ENCODE measurements at regions not wholly inside any gene's neighbourhood (a gene's known extent, or its start where the extent isn't known, plus 50 kb on each side); places are given as distances from the start of the nearest gene placed in this dataset.

- no peak for DNase-seq
Observed at GRCh38 chr20:24819331-24819965, 129.6 kb upstream of the CST7 start.

DNA sequence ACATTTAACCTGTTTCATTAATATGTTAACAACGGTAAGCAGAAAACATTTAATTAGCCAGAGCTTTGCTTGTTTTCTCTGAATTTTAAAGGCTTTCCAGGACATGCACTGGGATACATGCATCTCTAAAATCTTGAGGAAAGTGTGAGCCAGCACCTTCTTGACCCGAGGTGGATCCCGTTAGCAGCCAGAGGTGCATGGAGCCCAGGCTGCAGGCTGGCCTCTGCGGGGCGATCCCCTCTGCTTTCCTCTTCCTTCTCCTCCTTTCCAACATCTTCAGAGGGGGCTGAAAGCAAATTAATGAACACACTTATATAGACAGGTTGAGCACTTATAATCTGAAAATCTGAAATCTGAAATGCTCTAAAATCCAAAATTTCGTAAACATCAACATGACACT is 128.7 kb upstream of the CST7 start:
- no peak for DNase-seq

DNA sequence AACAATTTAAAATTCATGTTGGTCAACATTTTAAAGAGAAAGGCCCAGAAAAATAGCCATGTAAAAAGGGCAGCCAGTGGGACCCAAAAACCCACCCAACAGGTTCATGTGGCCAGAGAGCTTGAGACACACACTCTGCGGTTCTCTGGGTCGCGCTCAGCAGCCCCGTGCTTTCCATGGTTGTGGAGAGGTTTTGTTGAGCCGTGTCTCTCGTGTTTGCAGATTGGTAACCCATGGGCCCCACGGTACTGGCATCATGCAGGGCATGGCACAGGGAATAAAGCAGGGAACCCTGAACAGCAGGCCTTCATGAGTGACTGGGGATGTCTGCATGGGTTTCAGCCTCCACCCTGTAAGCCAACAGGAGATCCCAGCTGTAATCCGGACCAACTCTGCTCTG is 127.7 kb upstream of the CST7 start:
- no peak for DNase-seq

DNA sequence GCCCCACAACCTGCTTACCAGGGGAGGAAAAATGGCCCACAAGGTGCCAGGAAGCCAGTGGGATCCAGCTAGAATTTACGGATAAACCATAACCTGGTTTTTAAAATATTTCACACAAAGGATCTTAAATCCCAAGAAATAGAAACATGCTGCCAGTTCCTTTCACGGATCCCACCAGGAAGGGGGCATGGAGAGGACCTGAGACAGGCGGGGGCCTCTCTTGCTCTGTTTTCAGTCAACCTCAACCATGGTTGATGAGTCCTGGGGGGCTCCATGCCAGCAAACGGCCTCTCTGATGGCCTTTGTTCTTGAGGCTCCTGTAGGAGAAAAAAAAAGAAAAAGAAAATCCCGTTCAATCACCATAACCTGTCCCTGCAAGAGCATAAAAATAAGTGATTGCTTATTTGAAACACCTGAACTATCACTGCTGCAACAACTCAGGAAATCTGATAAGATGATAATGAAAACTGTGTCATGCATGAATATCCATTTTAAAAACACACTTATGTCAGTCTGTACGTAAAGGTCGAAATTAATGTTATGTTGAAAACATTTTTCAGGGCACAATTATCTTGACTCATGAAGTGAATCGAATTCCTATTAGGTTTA is 125.8 kb upstream of the CST7 start:
- DNase-seq = no peak

DNA sequence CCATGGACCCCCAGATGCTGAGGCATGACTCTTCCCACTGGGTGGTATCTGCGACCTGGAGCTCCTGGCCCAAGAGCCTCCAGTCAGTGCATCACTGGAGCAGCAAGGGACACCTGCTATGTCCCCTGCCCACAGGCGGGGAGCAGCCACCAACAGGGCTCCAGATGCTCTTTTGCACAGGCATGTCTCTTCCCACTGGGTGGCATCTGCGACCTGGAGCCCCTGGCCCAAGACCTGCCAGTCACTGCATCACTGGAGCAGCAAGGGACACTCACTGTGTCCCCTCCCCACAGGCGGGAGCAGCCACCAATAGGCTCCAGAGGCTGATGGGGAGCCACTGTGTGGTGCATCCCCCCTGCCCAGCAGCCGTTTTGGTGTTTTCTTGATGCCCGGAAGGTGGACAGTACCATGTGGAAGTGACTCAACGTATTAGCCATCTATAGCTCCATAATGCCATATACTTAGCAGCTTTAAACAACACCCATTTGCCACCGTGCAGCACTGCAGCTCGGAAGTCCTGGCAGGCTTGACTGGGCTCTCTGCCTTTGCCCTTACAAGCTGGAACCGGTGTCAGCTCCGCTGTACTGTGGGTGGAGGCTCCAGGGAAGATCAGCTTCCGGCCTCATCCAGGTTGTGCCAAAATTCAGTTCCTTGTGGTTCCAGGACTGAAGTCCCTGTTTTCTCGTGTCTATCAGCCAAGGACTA is 124.9 kb upstream of the CST7 start:
- DNase-seq = no peak

GRCh38 chr20:24825591-24825990 is 123.5 kb upstream of the CST7 start:
- no peak for DNase-seq

DNA sequence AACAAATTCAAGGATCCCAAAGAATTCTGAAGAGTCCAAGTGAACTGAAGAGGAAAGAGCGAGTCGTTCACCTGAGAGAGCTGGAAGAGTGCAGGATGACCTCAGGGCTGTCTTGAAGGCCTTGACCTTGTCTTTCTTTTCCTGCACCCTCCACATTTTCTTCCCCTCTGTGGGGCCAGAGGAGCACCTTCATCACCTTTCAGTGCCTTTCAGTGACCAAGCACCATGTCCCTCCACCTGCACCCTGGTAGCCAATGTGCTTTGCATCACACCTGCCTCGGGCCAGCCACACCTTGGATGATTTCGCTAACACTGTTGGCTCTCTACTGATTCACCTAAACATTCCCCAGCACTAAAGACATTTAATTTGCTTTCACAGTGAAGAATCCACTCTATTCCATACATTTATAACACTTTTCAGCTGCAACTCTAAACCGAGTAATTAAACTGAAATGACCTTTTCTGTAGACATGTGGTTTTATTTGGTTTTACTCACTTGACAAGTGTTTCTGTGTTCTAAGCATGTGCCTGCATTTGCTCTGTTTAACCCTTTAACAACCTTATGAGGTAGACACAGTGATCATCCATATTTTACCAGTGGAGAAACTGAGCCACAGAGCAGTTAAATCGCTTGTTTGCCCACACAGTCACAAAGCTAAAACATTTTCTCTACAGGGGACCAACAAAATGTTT is 121.3 kb upstream of the CST7 start:
- DNase-seq = no peak

DNA sequence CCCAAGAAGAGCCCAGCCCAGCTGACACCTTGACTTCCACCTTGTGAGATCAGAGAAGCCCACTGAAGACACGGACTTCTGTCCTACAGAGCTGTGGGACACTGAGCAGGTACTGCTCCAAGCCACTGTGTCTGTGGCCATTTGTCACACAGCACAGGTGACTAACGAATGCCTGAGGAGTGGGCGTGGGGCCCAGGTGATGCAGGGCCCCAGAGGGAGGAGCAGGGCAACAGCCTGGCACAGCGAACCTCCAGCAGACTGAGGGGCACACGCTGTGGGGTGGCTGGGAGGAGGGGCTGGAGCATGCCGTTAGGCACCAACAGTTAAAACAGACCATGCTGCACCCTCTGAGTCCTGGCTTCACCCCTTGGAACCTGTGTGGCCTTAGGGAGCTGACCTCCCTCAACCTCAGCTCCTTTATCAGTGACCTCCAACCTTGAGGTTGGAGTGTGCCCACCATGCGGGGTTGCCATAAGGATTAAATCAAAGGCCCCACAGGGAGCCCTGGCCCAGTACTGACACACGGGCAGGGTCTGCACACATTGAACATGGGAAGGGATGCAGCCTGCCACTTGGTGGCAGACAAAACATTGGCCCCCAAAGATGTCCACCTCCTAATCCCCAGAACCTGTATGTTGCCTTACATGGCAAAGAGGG is 119.9 kb upstream of the CST7 start:
- no peak for DNase-seq

GRCh38 chr20:24829649-24830370 is 119.3 kb upstream of the CST7 start:
- no peak for DNase-seq

- DNase-seq = no peak
Observed at GRCh38 chr20:24830649-24831048, 118.4 kb upstream of the CST7 start.

- no peak for DNase-seq
Observed at GRCh38 chr20:24831232-24831631, 117.8 kb upstream of the CST7 start.

GRCh38 chr20:24832518-24832917 is 116.6 kb upstream of the CST7 start:
- no peak for DNase-seq

DNA sequence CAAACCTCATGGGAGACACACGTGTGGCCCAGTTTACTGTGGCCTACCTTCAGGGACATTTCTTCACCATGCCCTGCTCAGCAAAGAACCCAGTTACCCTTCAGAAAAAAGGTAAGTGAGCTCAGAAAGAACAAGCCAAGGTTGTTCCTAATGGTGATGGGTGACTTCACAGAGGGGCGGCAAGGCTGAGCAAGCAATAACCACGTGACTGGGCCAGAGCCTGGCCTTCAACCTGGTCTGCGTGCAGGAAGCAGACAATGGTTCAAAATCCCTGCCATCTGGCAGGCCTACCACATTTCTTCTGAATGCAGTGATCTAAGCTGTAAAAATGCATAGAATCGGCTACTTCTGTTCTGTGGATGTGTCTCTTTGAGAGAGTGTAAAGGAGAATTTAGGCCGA is 115.5 kb upstream of the CST7 start:
- DNase-seq = no peak

DNA sequence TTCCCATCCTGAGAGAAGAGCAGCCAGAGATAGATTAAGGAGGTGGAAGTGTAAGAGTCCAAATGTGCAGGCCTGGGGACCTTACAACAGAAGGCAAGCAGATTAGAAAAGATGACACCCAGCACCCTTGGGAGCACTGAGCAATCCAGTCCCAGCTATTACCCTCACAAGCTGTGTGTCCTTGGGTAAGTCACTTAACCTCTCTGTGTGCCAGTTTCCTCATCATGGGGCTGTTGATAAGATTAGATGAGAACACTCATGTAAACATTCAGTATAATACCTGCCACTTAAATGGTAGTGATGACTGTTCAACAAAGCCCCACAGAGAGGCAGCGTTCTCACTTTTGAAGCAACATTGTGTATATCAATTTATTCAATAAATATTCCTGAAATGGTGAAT is 114.8 kb upstream of the CST7 start:
- no peak for DNase-seq

- DNase-seq = no peak
Observed at GRCh38 chr20:24835195-24835594, 113.9 kb upstream of the CST7 start.

- DNase-seq = no peak
Observed at GRCh38 chr20:24836041-24836533, 113.0 kb upstream of the CST7 start.

GRCh38 chr20:24836661-24837299 is 112.3 kb upstream of the CST7 start:
- no peak for DNase-seq

DNA sequence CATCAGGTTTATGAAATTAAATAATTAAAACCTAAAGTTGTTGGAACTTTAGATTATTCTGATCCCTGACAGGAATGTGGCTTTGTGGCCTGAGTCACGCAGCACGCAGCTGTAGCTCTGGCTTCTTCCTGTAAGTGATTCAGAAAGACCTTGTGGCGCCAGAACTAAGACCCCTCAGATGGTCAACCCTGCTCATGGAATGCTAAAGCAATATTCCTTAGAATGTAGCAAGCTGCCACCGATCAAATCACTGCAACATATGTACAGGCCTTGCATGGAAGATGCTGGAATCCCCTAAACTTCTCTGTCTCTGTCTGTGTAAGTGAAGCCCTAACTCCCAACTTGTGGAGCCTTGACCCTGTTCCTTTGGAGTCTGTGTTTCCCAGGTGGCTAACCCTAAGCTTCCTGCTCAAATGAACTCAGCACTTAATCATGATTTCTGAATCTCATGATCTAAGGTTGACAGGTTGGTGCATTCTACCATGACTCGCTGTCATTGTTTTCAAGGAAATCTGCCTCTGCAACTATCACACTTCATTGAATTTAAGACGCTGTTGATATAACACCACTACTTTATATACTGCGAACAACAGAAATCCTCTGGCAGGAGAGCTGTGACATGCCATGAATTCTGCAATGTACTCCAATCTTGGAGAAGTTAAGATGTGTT is 111.2 kb upstream of the CST7 start:
- no peak for DNase-seq

DNA sequence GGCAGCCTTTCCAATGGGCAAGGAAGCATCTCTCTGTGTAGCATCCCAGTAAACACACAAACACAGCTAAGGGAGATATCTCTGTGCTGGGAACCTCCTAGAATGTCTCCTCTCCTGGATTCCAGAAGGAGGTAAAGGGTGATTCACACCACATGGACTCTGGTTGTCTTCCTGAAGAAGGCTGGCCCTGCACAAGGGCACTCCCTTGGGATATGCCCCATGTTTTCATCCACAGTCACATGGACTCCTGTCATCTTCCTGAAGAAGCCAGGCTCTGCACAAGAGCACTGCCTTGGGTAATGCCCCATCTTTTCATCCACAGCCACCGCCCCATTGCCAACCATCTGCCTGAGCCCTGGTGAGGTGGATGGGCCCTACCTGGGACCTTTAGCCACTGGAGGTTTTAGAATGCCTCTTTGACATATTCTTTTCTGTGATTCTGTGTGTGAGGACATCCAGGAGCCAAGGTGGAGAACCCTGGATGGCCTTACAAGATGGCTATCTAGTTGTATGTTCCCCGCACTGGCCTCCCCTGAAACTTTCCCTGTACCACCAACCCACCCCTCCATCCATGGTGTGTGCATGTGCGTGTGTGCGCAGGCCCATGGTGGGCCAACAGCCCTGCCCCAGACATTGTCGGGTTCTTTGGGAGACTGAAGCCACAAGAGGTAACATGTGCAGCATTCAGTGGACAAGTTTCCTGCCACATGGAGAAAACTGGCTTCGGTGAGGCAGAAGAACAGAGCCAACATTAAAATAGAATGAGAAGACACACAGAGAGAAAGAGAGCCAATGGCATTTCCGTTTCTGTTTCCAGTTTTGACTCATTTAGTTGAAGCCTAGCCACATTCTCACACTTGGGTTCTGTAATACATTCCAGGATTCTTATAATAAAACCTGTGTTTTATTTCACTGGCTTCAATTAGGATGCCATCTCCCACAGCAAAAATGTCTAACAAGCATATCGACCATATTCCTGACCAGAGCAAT is 110.2 kb upstream of the CST7 start:
- no peak for DNase-seq

GRCh38 chr20:24840121-24840713 is 108.9 kb upstream of the CST7 start:
- DNase-seq = no peak

Data from GDM1 (cell line).